ENCODE measurements at regions not wholly inside any gene's neighbourhood (a gene's known extent, or its start where the extent isn't known, plus 50 kb on each side); places are given as distances from the start of the nearest gene placed in this dataset.

- Mint-ChIP-seq H3K27ac (no peak overlapping the region), H3K4me1 (no peaks in the 10 kb centered on the region), H3K27me3 (no peaks in the 10 kb centered on the region), H3K9me3 (no peaks in the 10 kb centered on the region), H3K36me3 (ENCODE audit: low read depth) (no peaks in the 10 kb centered on the region), H3K4me3 (no peak overlapping the region)
- no peak for DNase-seq
- POLR2A ChIA-PET: no interaction called here
- CTCF ChIA-PET: no interaction called here
- TF ChIP-seq CTCF (IDR thresholded peaks at IDR 0.05): no peak
- ATAC-seq (ENCODE audit: low read depth): no peak
- intact Hi-C loops (cut with micrococcal nuclease): no loop called here
Observed at GRCh38 chr11:28457481-28458065, 349.4 kb downstream of the METTL15 start.

GRCh38 chr11:28448186-28448585 is 340.0 kb downstream of the METTL15 start:
- ChIA-PET POLR2A (no interaction called here), CTCF (no interaction called here)
- H3K4me3 Mint-ChIP-seq: no peak overlapping the region
- H3K4me1 Mint-ChIP-seq: no peaks in the 10 kb centered on the region
- no peak for ATAC-seq (ENCODE audit: low read depth)
- no peak for DNase-seq
- no peaks in the 10 kb centered on the region for H3K36me3 Mint-ChIP-seq (ENCODE audit: low read depth)
- intact Hi-C loops (cut with micrococcal nuclease): no loop called here
- H3K27ac Mint-ChIP-seq: no peak overlapping the region
- no peaks in the 10 kb centered on the region for H3K27me3 Mint-ChIP-seq
- no peaks in the 10 kb centered on the region for H3K9me3 Mint-ChIP-seq
- no peak for TF ChIP-seq CTCF (IDR thresholded peaks at IDR 0.05)

GRCh38 chr11:28447226-28447625 is 339.0 kb downstream of the METTL15 start:
- no peaks in the 10 kb centered on the region for H3K4me1 Mint-ChIP-seq
- ATAC-seq (ENCODE audit: low read depth) (no peak), DNase-seq (no peak)
- H3K36me3 Mint-ChIP-seq (ENCODE audit: low read depth): no peaks in the 10 kb centered on the region
- H3K4me3 Mint-ChIP-seq: no peak overlapping the region
- no peak overlapping the region for H3K27ac Mint-ChIP-seq
- CTCF ChIA-PET: no interaction called here
- H3K27me3 Mint-ChIP-seq: no peaks in the 10 kb centered on the region
- intact Hi-C loops (cut with micrococcal nuclease): no loop called here
- TF ChIP-seq CTCF (IDR thresholded peaks at IDR 0.05): no peak
- H3K9me3 Mint-ChIP-seq: no peaks in the 10 kb centered on the region
- POLR2A ChIA-PET: no interaction called here

- Mint-ChIP-seq H3K9me3 (no peaks in the 10 kb centered on the region), H3K4me1 (no peaks in the 10 kb centered on the region), H3K27me3 (no peaks in the 10 kb centered on the region), H3K27ac (no peak overlapping the region), H3K36me3 (ENCODE audit: low read depth) (no peaks in the 10 kb centered on the region), H3K4me3 (no peak overlapping the region)
- CTCF ChIA-PET: no interaction called here
- POLR2A ChIA-PET: no interaction called here
- no peak for DNase-seq
- intact Hi-C loops (cut with micrococcal nuclease): no loop called here
- TF ChIP-seq CTCF (IDR thresholded peaks at IDR 0.05): no peak
- ATAC-seq (ENCODE audit: low read depth): no peak
Observed at GRCh38 chr11:28442131-28442530, 333.9 kb downstream of the METTL15 start.

GRCh38 chr11:28439403-28439802 is 331.2 kb downstream of the METTL15 start:
- Mint-ChIP-seq H3K36me3 (ENCODE audit: low read depth) (no peaks in the 10 kb centered on the region), H3K9me3 (peaks cover 6% of the 10 kb centered on the region), H3K27ac (no peak overlapping the region), H3K27me3 (no peaks in the 10 kb centered on the region), H3K4me3 (no peak overlapping the region), H3K4me1 (no peaks in the 10 kb centered on the region)
- no peak for TF ChIP-seq CTCF (IDR thresholded peaks at IDR 0.05)
- ATAC-seq (ENCODE audit: low read depth): no peak
- no peak for DNase-seq
- ChIA-PET CTCF (no interaction called here), POLR2A (no interaction called here)
- intact Hi-C loops (cut with micrococcal nuclease): no loop called here
